22Rv1 (cell line): ENCODE measurements at regions not wholly inside any gene's neighbourhood (a gene's known extent, or its start where the extent isn't known, plus 50 kb on each side); places are given as distances from the start of the nearest gene placed in this dataset.

Experiments used
- CTCF ChIP-seq: fragments of 450-650 bp; IDR thresholded peaks from 2 replicates; pipeline ENCODE4 v1.5.1; 2017; ENCODE audit warnings: mild to moderate bottlenecking
- ZFX ChIP-seq: fragments of 450-650 bp; IDR thresholded peaks from 2 replicates; pipeline ENCODE4 v1.6.1; 2017; ENCODE audit warnings: antibody characterized with exemption, borderline replicate concordance

- TF ChIP-seq CTCF, result no peak
- no peak for TF ChIP-seq ZFX
Measured at GRCh38 chr5:67876371-67876770, 339.2 kb upstream of the PIK3R1 start.
